Neural progenitor cell (in vitro differentiated cells): ENCODE measurements at regions not wholly inside any gene's neighbourhood (a gene's known extent, or its start where the extent isn't known, plus 50 kb on each side); places are given as distances from the start of the nearest gene placed in this dataset.

Source experiments
- CTCF ChIP-seq: fragments of 200-600 bp; sonication (generic); IDR thresholded peaks from 2 replicates; pipeline ENCODE4 v1.5.1; 2017; ENCODE audit warnings: antibody characterized with exemption, mild to moderate bottlenecking
- EZH2 ChIP-seq: fragments of 200-600 bp; sonication (generic); IDR thresholded peaks from 2 replicates; pipeline ENCODE4 v1.6.1; 2017; ENCODE audit warnings: antibody characterized with exemption, mild to moderate bottlenecking, moderate library complexity
- EZH2phosphoT487 ChIP-seq: fragments of 200-600 bp; sonication (generic); IDR thresholded peaks from 2 replicates; pipeline ENCODE4 v1.6.1; 2017; ENCODE audit warnings: antibody characterized with exemption

DNA sequence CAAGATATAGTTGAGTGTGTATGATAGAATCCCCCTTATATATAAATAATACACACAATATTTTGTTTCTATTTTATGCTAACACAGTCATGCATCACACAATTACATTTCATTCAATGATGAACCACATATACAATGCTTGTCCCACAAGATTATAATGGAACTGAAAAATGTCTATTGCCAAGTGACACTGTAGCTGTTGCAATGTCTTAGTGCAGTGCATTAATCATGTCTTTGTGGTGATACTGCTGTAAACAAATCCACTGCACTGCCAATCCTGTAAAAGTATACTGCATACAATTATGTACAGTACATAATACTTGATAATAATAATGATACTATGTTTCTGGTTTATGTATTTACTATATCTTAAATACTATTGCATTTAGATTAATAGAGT is 512.1 kb upstream of the CNTN3 start:
- TF ChIP-seq CTCF (no peak), EZH2phosphoT487 (no peak), EZH2 (no peak)
